ENCODE measurements at regions not wholly inside any gene's neighbourhood (a gene's known extent, or its start where the extent isn't known, plus 50 kb on each side); places are given as distances from the start of the nearest gene placed in this dataset.

- H3K4me3 ChIP-seq (ENCODE audit: low read length in 2 of 2), result no peak overlapping the region
- no peak overlapping the region for H3K27ac ChIP-seq (ENCODE audit: low read depth in 2 of 2, low read length in 2 of 2)
- H3K9ac ChIP-seq (ENCODE audit: low read depth in 1 of 2, low read length in 2 of 2), result no peak overlapping the region
- H3K36me3 ChIP-seq (ENCODE audit: control insufficient read depth in 2 of 2, insufficient read depth in 2 of 2, low read length in 2 of 2), result no peaks in the 10 kb centered on the region
- H3K4me1 ChIP-seq (ENCODE audit: control insufficient read depth in 2 of 2, insufficient read depth in 2 of 2, low read length in 2 of 2), result no peaks in the 10 kb centered on the region
- no peaks in the 10 kb centered on the region for H3K9me3 ChIP-seq (ENCODE audit: control insufficient read depth in 2 of 2, low read length in 2 of 2)
- no peaks in the 10 kb centered on the region for H3K27me3 ChIP-seq (ENCODE audit: control insufficient read depth in 2 of 2, insufficient read depth in 2 of 2, low read length in 2 of 2)
Observed at GRCh38 chr3:65077124-65077523, 389.3 kb upstream of the ADAMTS9 start.

- H3K36me3 ChIP-seq (ENCODE audit: control insufficient read depth in 2 of 2, insufficient read depth in 2 of 2, low read length in 2 of 2), result no peaks in the 10 kb centered on the region
- H3K4me1 ChIP-seq (ENCODE audit: control insufficient read depth in 2 of 2, insufficient read depth in 2 of 2, low read length in 2 of 2), result no peaks in the 10 kb centered on the region
- no peaks in the 10 kb centered on the region for H3K9me3 ChIP-seq (ENCODE audit: control insufficient read depth in 2 of 2, low read length in 2 of 2)
- H3K27ac ChIP-seq (ENCODE audit: low read depth in 2 of 2, low read length in 2 of 2), result no peak overlapping the region
- H3K4me3 ChIP-seq (ENCODE audit: low read length in 2 of 2), result no peak overlapping the region
- no peak overlapping the region for H3K9ac ChIP-seq (ENCODE audit: low read depth in 1 of 2, low read length in 2 of 2)
- H3K27me3 ChIP-seq (ENCODE audit: control insufficient read depth in 2 of 2, insufficient read depth in 2 of 2, low read length in 2 of 2), result no peaks in the 10 kb centered on the region
Observed at GRCh38 chr3:65070968-65071367, 383.2 kb upstream of the ADAMTS9 start.

GRCh38 chr3:65060904-65061303 lies 373.1 kb upstream of the ADAMTS9 start:
- no peak overlapping the region for H3K4me3 ChIP-seq (ENCODE audit: low read length in 2 of 2)
- H3K27me3 ChIP-seq (ENCODE audit: control insufficient read depth in 2 of 2, insufficient read depth in 2 of 2, low read length in 2 of 2), result no peaks in the 10 kb centered on the region
- no peak overlapping the region for H3K9ac ChIP-seq (ENCODE audit: low read depth in 1 of 2, low read length in 2 of 2)

GRCh38 chr3:65052101-65052500 lies 364.3 kb upstream of the ADAMTS9 start:
- H3K27me3 ChIP-seq (ENCODE audit: control insufficient read depth in 2 of 2, insufficient read depth in 2 of 2, low read length in 2 of 2), result no peaks in the 10 kb centered on the region
- no peak overlapping the region for H3K27ac ChIP-seq (ENCODE audit: low read depth in 2 of 2, low read length in 2 of 2)
- H3K9ac ChIP-seq (ENCODE audit: low read depth in 1 of 2, low read length in 2 of 2), result no peak overlapping the region
- H3K4me3 ChIP-seq (ENCODE audit: low read length in 2 of 2), result no peak overlapping the region
- H3K4me1 ChIP-seq (ENCODE audit: control insufficient read depth in 2 of 2, insufficient read depth in 2 of 2, low read length in 2 of 2), result no peaks in the 10 kb centered on the region
- H3K36me3 ChIP-seq (ENCODE audit: control insufficient read depth in 2 of 2, insufficient read depth in 2 of 2, low read length in 2 of 2), result no peaks in the 10 kb centered on the region
- H3K9me3 ChIP-seq (ENCODE audit: control insufficient read depth in 2 of 2, low read length in 2 of 2), result peaks cover 0 to 3% of the 10 kb centered on the region in 2 donors

More at GRCh38 chr3:65060904-65061303, 373.1 kb upstream of the ADAMTS9 start:
- H3K36me3 ChIP-seq (ENCODE audit: control insufficient read depth in 2 of 2, insufficient read depth in 2 of 2, low read length in 2 of 2), result no peaks in the 10 kb centered on the region
- H3K9me3 ChIP-seq (ENCODE audit: control insufficient read depth in 2 of 2, low read length in 2 of 2), result no peaks in the 10 kb centered on the region
- no peaks in the 10 kb centered on the region for H3K4me1 ChIP-seq (ENCODE audit: control insufficient read depth in 2 of 2, insufficient read depth in 2 of 2, low read length in 2 of 2)
- H3K27ac ChIP-seq (ENCODE audit: low read depth in 2 of 2, low read length in 2 of 2), result no peak overlapping the region

- Histone ChIP-seq H3K27me3 (ENCODE audit: control insufficient read depth in 2 of 2, insufficient read depth in 2 of 2, low read length in 2 of 2) (no peaks in the 10 kb centered on the region), H3K9me3 (ENCODE audit: control insufficient read depth in 2 of 2, low read length in 2 of 2) (peaks cover 0 to 3% of the 10 kb centered on the region in 2 donors), H3K4me3 (ENCODE audit: low read length in 2 of 2) (no peak overlapping the region), H3K9ac (ENCODE audit: low read depth in 1 of 2, low read length in 2 of 2) (no peak overlapping the region), H3K36me3 (ENCODE audit: control insufficient read depth in 2 of 2, insufficient read depth in 2 of 2, low read length in 2 of 2) (no peaks in the 10 kb centered on the region), H3K27ac (ENCODE audit: low read depth in 2 of 2, low read length in 2 of 2) (no peak overlapping the region), H3K4me1 (ENCODE audit: control insufficient read depth in 2 of 2, insufficient read depth in 2 of 2, low read length in 2 of 2) (no peaks in the 10 kb centered on the region)
Observed at GRCh38 chr3:65048151-65048550, 360.4 kb upstream of the ADAMTS9 start.

- no peaks in the 10 kb centered on the region for H3K27me3 ChIP-seq (ENCODE audit: control insufficient read depth in 2 of 2, insufficient read depth in 2 of 2, low read length in 2 of 2)
- no peak overlapping the region for H3K9ac ChIP-seq (ENCODE audit: low read depth in 1 of 2, low read length in 2 of 2)
- H3K36me3 ChIP-seq (ENCODE audit: control insufficient read depth in 2 of 2, insufficient read depth in 2 of 2, low read length in 2 of 2), result no peaks in the 10 kb centered on the region
- no peak overlapping the region for H3K27ac ChIP-seq (ENCODE audit: low read depth in 2 of 2, low read length in 2 of 2)
- no peak overlapping the region for H3K4me3 ChIP-seq (ENCODE audit: low read length in 2 of 2)
- no peaks in the 10 kb centered on the region for H3K4me1 ChIP-seq (ENCODE audit: control insufficient read depth in 2 of 2, insufficient read depth in 2 of 2, low read length in 2 of 2)
- no peaks in the 10 kb centered on the region for H3K9me3 ChIP-seq (ENCODE audit: control insufficient read depth in 2 of 2, low read length in 2 of 2)
Observed at GRCh38 chr3:65045138-65045537, 357.3 kb upstream of the ADAMTS9 start.

- Histone ChIP-seq H3K4me1 (ENCODE audit: control insufficient read depth in 2 of 2, insufficient read depth in 2 of 2, low read length in 2 of 2) (no peaks in the 10 kb centered on the region), H3K36me3 (ENCODE audit: control insufficient read depth in 2 of 2, insufficient read depth in 2 of 2, low read length in 2 of 2) (no peaks in the 10 kb centered on the region), H3K27me3 (ENCODE audit: control insufficient read depth in 2 of 2, insufficient read depth in 2 of 2, low read length in 2 of 2) (no peaks in the 10 kb centered on the region), H3K9ac (ENCODE audit: low read depth in 1 of 2, low read length in 2 of 2) (no peak overlapping the region), H3K27ac (ENCODE audit: low read depth in 2 of 2, low read length in 2 of 2) (no peak overlapping the region), H3K9me3 (ENCODE audit: control insufficient read depth in 2 of 2, low read length in 2 of 2) (no peaks in the 10 kb centered on the region), H3K4me3 (ENCODE audit: low read length in 2 of 2) (no peak overlapping the region)
Observed at GRCh38 chr3:65044401-65044800, 356.6 kb upstream of the ADAMTS9 start.

- Histone ChIP-seq H3K27me3 (ENCODE audit: control insufficient read depth in 2 of 2, insufficient read depth in 2 of 2, low read length in 2 of 2) (no peaks in the 10 kb centered on the region), H3K27ac (ENCODE audit: low read depth in 2 of 2, low read length in 2 of 2) (no peak overlapping the region), H3K4me3 (ENCODE audit: low read length in 2 of 2) (no peak overlapping the region), H3K4me1 (ENCODE audit: control insufficient read depth in 2 of 2, insufficient read depth in 2 of 2, low read length in 2 of 2) (no peaks in the 10 kb centered on the region), H3K9me3 (ENCODE audit: control insufficient read depth in 2 of 2, low read length in 2 of 2) (no peaks in the 10 kb centered on the region), H3K9ac (ENCODE audit: low read depth in 1 of 2, low read length in 2 of 2) (no peak overlapping the region), H3K36me3 (ENCODE audit: control insufficient read depth in 2 of 2, insufficient read depth in 2 of 2, low read length in 2 of 2) (no peaks in the 10 kb centered on the region)
Observed at GRCh38 chr3:65042675-65043074, 354.9 kb upstream of the ADAMTS9 start.

- no peak overlapping the region for H3K4me3 ChIP-seq (ENCODE audit: low read length in 2 of 2)
- H3K27me3 ChIP-seq (ENCODE audit: control insufficient read depth in 2 of 2, insufficient read depth in 2 of 2, low read length in 2 of 2), result no peaks in the 10 kb centered on the region
- no peaks in the 10 kb centered on the region for H3K9me3 ChIP-seq (ENCODE audit: control insufficient read depth in 2 of 2, low read length in 2 of 2)
- no peaks in the 10 kb centered on the region for H3K36me3 ChIP-seq (ENCODE audit: control insufficient read depth in 2 of 2, insufficient read depth in 2 of 2, low read length in 2 of 2)
- H3K27ac ChIP-seq (ENCODE audit: low read depth in 2 of 2, low read length in 2 of 2), result no peak overlapping the region
- no peaks in the 10 kb centered on the region for H3K4me1 ChIP-seq (ENCODE audit: control insufficient read depth in 2 of 2, insufficient read depth in 2 of 2, low read length in 2 of 2)
- no peak overlapping the region for H3K9ac ChIP-seq (ENCODE audit: low read depth in 1 of 2, low read length in 2 of 2)
Observed at GRCh38 chr3:65039754-65040210, 352.0 kb upstream of the ADAMTS9 start.

GRCh38 chr3:65037861-65038260 lies 350.1 kb upstream of the ADAMTS9 start:
- Histone ChIP-seq H3K9me3 (ENCODE audit: control insufficient read depth in 2 of 2, low read length in 2 of 2) (no peaks in the 10 kb centered on the region), H3K27me3 (ENCODE audit: control insufficient read depth in 2 of 2, insufficient read depth in 2 of 2, low read length in 2 of 2) (no peaks in the 10 kb centered on the region), H3K27ac (ENCODE audit: low read depth in 2 of 2, low read length in 2 of 2) (no peak overlapping the region), H3K4me3 (ENCODE audit: low read length in 2 of 2) (no peak overlapping the region), H3K4me1 (ENCODE audit: control insufficient read depth in 2 of 2, insufficient read depth in 2 of 2, low read length in 2 of 2) (no peaks in the 10 kb centered on the region), H3K9ac (ENCODE audit: low read depth in 1 of 2, low read length in 2 of 2) (no peak overlapping the region), H3K36me3 (ENCODE audit: control insufficient read depth in 2 of 2, insufficient read depth in 2 of 2, low read length in 2 of 2) (no peaks in the 10 kb centered on the region)

- H3K36me3 ChIP-seq (ENCODE audit: control insufficient read depth in 2 of 2, insufficient read depth in 2 of 2, low read length in 2 of 2), result no peaks in the 10 kb centered on the region
- no peaks in the 10 kb centered on the region for H3K27me3 ChIP-seq (ENCODE audit: control insufficient read depth in 2 of 2, insufficient read depth in 2 of 2, low read length in 2 of 2)
- H3K4me1 ChIP-seq (ENCODE audit: control insufficient read depth in 2 of 2, insufficient read depth in 2 of 2, low read length in 2 of 2), result no peaks in the 10 kb centered on the region
- no peaks in the 10 kb centered on the region for H3K9me3 ChIP-seq (ENCODE audit: control insufficient read depth in 2 of 2, low read length in 2 of 2)
- H3K4me3 ChIP-seq (ENCODE audit: low read length in 2 of 2), result no peak overlapping the region
- H3K27ac ChIP-seq (ENCODE audit: low read depth in 2 of 2, low read length in 2 of 2), result no peak overlapping the region
- no peak overlapping the region for H3K9ac ChIP-seq (ENCODE audit: low read depth in 1 of 2, low read length in 2 of 2)
Observed at GRCh38 chr3:65035246-65035645, 347.4 kb upstream of the ADAMTS9 start.
